CD14-positive monocyte (primary cell): ENCODE measurements at regions not wholly inside any gene's neighbourhood (a gene's known extent, or its start where the extent isn't known, plus 50 kb on each side); places are given as distances from the start of the nearest gene placed in this dataset.
A peak's percentile ranks its signal among the peaks of the same experiment; 100 is the strongest.

Source experiments
- DNase-seq, 3 donors: peaks; one replicate each; pipeline ENCODE4 v3.0.0-alpha.2; 2011 to 2022
- H2AFZ ChIP-seq: 2 replicates; pipeline ENCODE4 v1.6.0; 2012; ENCODE audit warnings: mild to moderate bottlenecking, low read depth, low read length, inconsistent platforms; ENCODE audit not compliant: insufficient read depth, poor library complexity, severe bottlenecking
- H3K27ac ChIP-seq, 2 donors: 1 replicate in 1 of 2; 2 replicates in 1 of 2; pipeline ENCODE4 v1.5.1; 2012 to 2013; ENCODE audit warnings: low read length in 2 of 2, control low read depth in 1 of 2, inconsistent platforms in 1 of 2, low read depth in 1 of 2, mild to moderate bottlenecking in 1 of 2
- H3K27me3 ChIP-seq, 2 donors: one replicate each; pipeline versions ENCODE4 v1.6.0 to v1.6.1; 2011 to 2013; ENCODE audit warnings: low read length in 2 of 2; ENCODE audit not compliant: control insufficient read depth in 2 of 2, insufficient read depth in 2 of 2
- H3K36me3 ChIP-seq, 2 donors: replicated peaks in 1 of 2; 1 replicate in 1 of 2; 2 replicates in 1 of 2; pipeline versions ENCODE4 v1.5.1 to v1.6.1; 2012 to 2013; ENCODE audit warnings: low read length in 2 of 2, control low read depth in 1 of 2, inconsistent platforms in 1 of 2, mild to moderate bottlenecking in 1 of 2; ENCODE audit not compliant: insufficient read depth in 2 of 2, control insufficient read depth in 1 of 2
- H3K4me1 ChIP-seq, 2 donors: 1 replicate in 1 of 2; 2 replicates in 1 of 2; pipeline versions ENCODE4 v1.5.1 to v1.6.1; 2012 to 2013; ENCODE audit warnings: low read length in 2 of 2, control low read depth in 1 of 2, inconsistent platforms in 1 of 2, mild to moderate bottlenecking in 1 of 2, moderate library complexity in 1 of 2; ENCODE audit not compliant: insufficient read depth in 2 of 2, control insufficient read depth in 1 of 2
- H3K4me2 ChIP-seq: replicated peaks from 2 replicates; pipeline ENCODE3; 2012; ENCODE audit warnings: low read length, moderate library complexity, mild to moderate bottlenecking; ENCODE audit not compliant: poor library complexity, severe bottlenecking; ENCODE audit errors: extremely low read depth
- H3K4me3 ChIP-seq, 3 experiments: fragments of 200-600 bp in 1 of 3; sonication (generic) in 1 of 3; replicated peaks in 1 of 3; 1 replicate in 2 of 3; 2 replicates in 1 of 3; pipeline ENCODE4 v1.5.1; 2011 to 2013; ENCODE audit warnings: low read length in 3 of 3, mild to moderate bottlenecking in 3 of 3, control low read depth in 2 of 3, low read depth in 2 of 3, inconsistent platforms in 1 of 3, moderate library complexity in 1 of 3
- H3K79me2 ChIP-seq: 2 replicates; pipeline ENCODE4 v1.6.0; 2012; ENCODE audit warnings: mild to moderate bottlenecking, control low read depth, inconsistent platforms, low read length, moderate library complexity; ENCODE audit not compliant: insufficient read depth
- H3K9ac ChIP-seq: 2 replicates; pipeline ENCODE4 v1.6.0; 2017; ENCODE audit warnings: low read length, mild to moderate bottlenecking; ENCODE audit not compliant: insufficient read depth, poor library complexity, severe bottlenecking
- H3K9me3 ChIP-seq, 2 donors: replicated peaks in 1 of 2; 1 replicate in 1 of 2; 2 replicates in 1 of 2; pipeline versions ENCODE4 v1.5.1 to v1.6.1; 2012 to 2013; ENCODE audit warnings: low read length in 2 of 2, control low read depth in 1 of 2; ENCODE audit not compliant: control insufficient read depth in 1 of 2, insufficient read depth in 1 of 2
- H4K20me1 ChIP-seq: 2 replicates; pipeline ENCODE4 v1.6.0; 2012; ENCODE audit warnings: mild to moderate bottlenecking, low read length, control low read depth, moderate library complexity; ENCODE audit not compliant: insufficient read depth
- H3K27ac Mint-ChIP-seq, 7 donors: one replicate each; pipeline ENCODE4 v1.8.0; 2020; ENCODE audit warnings: mild to moderate bottlenecking in 7 of 7, mixed read lengths in 7 of 7, moderate library complexity in 6 of 7, inconsistent platforms in 2 of 7
- H3K27me3 Mint-ChIP-seq, 3 donors: one replicate each; pipeline ENCODE4 v1.8.0; 2021 to 2022; ENCODE audit warnings: low read depth in 3 of 3, mild to moderate bottlenecking in 3 of 3, mixed read lengths in 3 of 3, moderate library complexity in 3 of 3, inconsistent platforms in 1 of 3
- H3K36me3 Mint-ChIP-seq, 2 donors: one replicate each; pipeline ENCODE4 v1.8.0; 2020; ENCODE audit warnings: mixed read lengths in 2 of 2, inconsistent platforms in 1 of 2, mild to moderate bottlenecking in 1 of 2
- H3K4me1 Mint-ChIP-seq: one replicate; pipeline ENCODE4 v1.8.0; 2020; ENCODE audit warnings: mild to moderate bottlenecking, mixed read lengths
- H3K4me3 Mint-ChIP-seq, 2 donors: one replicate each; pipeline ENCODE4 v1.8.0; 2020; ENCODE audit warnings: mild to moderate bottlenecking in 2 of 2, mixed read lengths in 2 of 2, moderate library complexity in 1 of 2
- H3K9me3 Mint-ChIP-seq, 7 donors: one replicate each; pipeline ENCODE4 v1.8.0; 2020 to 2022; ENCODE audit warnings: mixed read lengths in 7 of 7, mild to moderate bottlenecking in 6 of 7, moderate library complexity in 6 of 7, inconsistent platforms in 2 of 7
- CTCF ChIP-seq: fragments of 200-600 bp; IDR thresholded peaks from one replicate; pipeline ENCODE4 v1.8.0; 2022; ENCODE audit warnings: antibody characterized with exemption, mild to moderate bottlenecking
- WGBS: methylation state at CpG from one replicate; pipeline ENCODE4 v1.1.5; 2013; ENCODE audit warnings: missing lambda C conversion rate; ENCODE audit not compliant: insufficient coverage; 5-methylcytosine and 5-hydroxymethylcytosine counted together
- intact Hi-C, 2 donors: fragments of 100-400 bp; cut with micrococcal nuclease; formaldehyde crosslinking; loops; one replicate each; pipeline versions ENCODE4 v1.15.0 to v1.15.1; 2023

- 85% methylated on average over 8 of the region's 12 CpGs for WGBS
- no peaks in the 10 kb centered on the region for H3K4me1 Mint-ChIP-seq
Observed at GRCh38 chr12:127779301-127780045, 487.5 kb upstream of the TMEM132C start.

GRCh38 chr12:127780881-127781280, 486.1 kb upstream of the TMEM132C start:
- WGBS, result no CpG with 5 or more reads among the region's 6 CpGs
- H3K36me3 ChIP-seq, result no peaks in the 10 kb centered on the region
- no peak for TF ChIP-seq CTCF
- Mint-ChIP-seq H3K4me3 (no peak overlapping the region), H3K36me3 (no peaks in the 10 kb centered on the region), H3K4me1 (no peaks in the 10 kb centered on the region), H3K27ac (no peak overlapping the region), H3K9me3 (peaks cover 0 to 6% (median 1%) of the 10 kb centered on the region in 7 donors), H3K27me3 (no peaks in the 10 kb centered on the region)
- intact Hi-C loops, result no loop called here
- H4K20me1 ChIP-seq, result no peaks in the 10 kb centered on the region
- H3K27ac ChIP-seq, result no peak overlapping the region
- no peak overlapping the region for H3K9ac ChIP-seq
- no peak overlapping the region for H3K4me3 ChIP-seq
- H3K9me3 ChIP-seq, result no peaks in the 10 kb centered on the region
- no peak overlapping the region for H3K4me2 ChIP-seq
- no peak overlapping the region for H2AFZ ChIP-seq
- no peaks in the 10 kb centered on the region for H3K79me2 ChIP-seq
- DNase-seq, result no peak
- H3K4me1 ChIP-seq, result no peaks in the 10 kb centered on the region
- no peaks in the 10 kb centered on the region for H3K27me3 ChIP-seq

More at GRCh38 chr12:127779301-127780045, 487.5 kb upstream of the TMEM132C start:
- no peaks in the 10 kb centered on the region for H4K20me1 ChIP-seq
- H3K9ac ChIP-seq, result no peak overlapping the region
- H3K27ac Mint-ChIP-seq, result peak overlapping the region in 1 of 7 donors; percentile 28
- no peak overlapping the region for H3K4me3 Mint-ChIP-seq
- H3K27me3 Mint-ChIP-seq, result peaks cover 0 to 2% (median 0%) of the 10 kb centered on the region in 3 donors
- H2AFZ ChIP-seq, result no peak overlapping the region
- no peak for DNase-seq
- H3K9me3 ChIP-seq, result no peaks in the 10 kb centered on the region
- no peak for TF ChIP-seq CTCF
- peaks cover 0 to 6% (median 1%) of the 10 kb centered on the region in 7 donors for H3K9me3 Mint-ChIP-seq
- H3K27ac ChIP-seq, result no peak overlapping the region
- intact Hi-C loops, result no loop called here
- no peak overlapping the region for H3K4me3 ChIP-seq
- no peaks in the 10 kb centered on the region for H3K79me2 ChIP-seq
- no peaks in the 10 kb centered on the region for H3K36me3 ChIP-seq
- no peak overlapping the region for H3K4me2 ChIP-seq
- no peaks in the 10 kb centered on the region for H3K36me3 Mint-ChIP-seq
- H3K27me3 ChIP-seq, result no peaks in the 10 kb centered on the region
- H3K4me1 ChIP-seq, result no peaks in the 10 kb centered on the region
